Peyer's patch (tissue), 4 donors: ENCODE measurements at regions not wholly inside any gene's neighbourhood (a gene's known extent, or its start where the extent isn't known, plus 50 kb on each side); places are given as distances from the start of the nearest gene placed in this dataset.

Experiments
- POLR2A ChIP-seq, 2 donors: fragments of 450-650 bp; IDR thresholded peaks; one replicate each; pipeline ENCODE4 v1.5.1; 2017; ENCODE audit warnings: antibody characterized with exemption in 2 of 2, mild to moderate bottlenecking in 2 of 2, moderate library complexity in 2 of 2
- TF ChIP-seq, protein P1 (sequence below), 6 experiments: fragments of 450-650 bp in 4 of 6; fragments of 200-600 bp in 2 of 6; sonication (generic) in 1 of 6; IDR thresholded peaks; one replicate each; pipeline ENCODE4 v1.5.1; 2017 to 2019; ENCODE audit warnings: antibody characterized with exemption in 6 of 6, mild to moderate bottlenecking in 3 of 6, moderate library complexity in 1 of 6

DNA sequence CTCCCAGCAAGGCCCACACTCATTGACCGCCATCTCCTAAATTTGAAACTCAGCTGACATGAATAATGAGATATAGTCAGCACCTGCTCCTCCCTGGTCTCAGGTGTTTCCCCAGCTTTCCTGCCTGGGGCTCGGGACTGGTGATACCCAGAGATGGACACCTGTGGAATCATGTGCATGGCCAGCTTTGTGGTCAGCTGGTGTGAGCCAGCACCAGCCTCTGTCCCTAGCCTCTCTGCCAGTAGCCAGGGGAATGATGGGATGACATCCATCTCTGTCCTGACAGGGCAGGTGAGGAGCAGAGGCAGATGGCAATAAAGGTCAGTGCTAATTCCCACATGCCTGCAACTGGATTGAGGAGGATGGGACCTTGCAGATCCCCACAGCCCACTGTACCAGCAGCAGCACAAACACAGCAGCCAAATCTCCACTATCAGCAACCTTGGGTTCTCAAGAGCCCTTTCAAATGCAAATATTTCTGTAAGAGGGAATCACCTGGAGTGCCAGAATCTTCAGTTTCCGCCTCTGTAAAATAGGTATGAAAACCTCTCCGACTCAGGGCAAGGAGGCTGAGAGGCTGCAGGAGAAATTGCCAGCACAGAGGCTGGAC, 329.2 kb upstream of the ZMIZ1 start:
- TF ChIP-seq, protein P1, sequence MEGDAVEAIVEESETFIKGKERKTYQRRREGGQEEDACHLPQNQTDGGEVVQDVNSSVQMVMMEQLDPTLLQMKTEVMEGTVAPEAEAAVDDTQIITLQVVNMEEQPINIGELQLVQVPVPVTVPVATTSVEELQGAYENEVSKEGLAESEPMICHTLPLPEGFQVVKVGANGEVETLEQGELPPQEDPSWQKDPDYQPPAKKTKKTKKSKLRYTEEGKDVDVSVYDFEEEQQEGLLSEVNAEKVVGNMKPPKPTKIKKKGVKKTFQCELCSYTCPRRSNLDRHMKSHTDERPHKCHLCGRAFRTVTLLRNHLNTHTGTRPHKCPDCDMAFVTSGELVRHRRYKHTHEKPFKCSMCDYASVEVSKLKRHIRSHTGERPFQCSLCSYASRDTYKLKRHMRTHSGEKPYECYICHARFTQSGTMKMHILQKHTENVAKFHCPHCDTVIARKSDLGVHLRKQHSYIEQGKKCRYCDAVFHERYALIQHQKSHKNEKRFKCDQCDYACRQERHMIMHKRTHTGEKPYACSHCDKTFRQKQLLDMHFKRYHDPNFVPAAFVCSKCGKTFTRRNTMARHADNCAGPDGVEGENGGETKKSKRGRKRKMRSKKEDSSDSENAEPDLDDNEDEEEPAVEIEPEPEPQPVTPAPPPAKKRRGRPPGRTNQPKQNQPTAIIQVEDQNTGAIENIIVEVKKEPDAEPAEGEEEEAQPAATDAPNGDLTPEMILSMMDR (IDR thresholded peaks at IDR 0.05), result no peak
- TF ChIP-seq POLR2A (IDR thresholded peaks at IDR 0.05), result no peak
